HEK293T (cell line): ENCODE measurements at regions not wholly inside any gene's neighbourhood (a gene's known extent, or its start where the extent isn't known, plus 50 kb on each side); places are given as distances from the start of the nearest gene placed in this dataset.

Experiments used
- SP1 ChIP-seq: fragments of 450-650 bp; IDR thresholded peaks from 2 replicates; pipeline ENCODE4 v1.6.1; 2017
- SUZ12 ChIP-seq: fragments of 450-650 bp; IDR thresholded peaks from 2 replicates; pipeline ENCODE4 v1.6.1; 2016; ENCODE audit warnings: mild to moderate bottlenecking

GRCh38 chr17:70947636-70948565 lies 778.6 kb downstream of the KCNJ2 start:
- TF ChIP-seq SP1 (no peak), SUZ12 (no peak)
